ENCODE measurements at regions not wholly inside any gene's neighbourhood (a gene's known extent, or its start where the extent isn't known, plus 50 kb on each side); places are given as distances from the start of the nearest gene placed in this dataset.
A peak's percentile ranks its signal among the peaks of the same experiment; 100 is the strongest.
"Not testable (repeated sequence)": the region's sequence is repeated elsewhere in the genome, so short reads cannot be mapped to it uniquely, and the experiment has no call there.

DNA sequence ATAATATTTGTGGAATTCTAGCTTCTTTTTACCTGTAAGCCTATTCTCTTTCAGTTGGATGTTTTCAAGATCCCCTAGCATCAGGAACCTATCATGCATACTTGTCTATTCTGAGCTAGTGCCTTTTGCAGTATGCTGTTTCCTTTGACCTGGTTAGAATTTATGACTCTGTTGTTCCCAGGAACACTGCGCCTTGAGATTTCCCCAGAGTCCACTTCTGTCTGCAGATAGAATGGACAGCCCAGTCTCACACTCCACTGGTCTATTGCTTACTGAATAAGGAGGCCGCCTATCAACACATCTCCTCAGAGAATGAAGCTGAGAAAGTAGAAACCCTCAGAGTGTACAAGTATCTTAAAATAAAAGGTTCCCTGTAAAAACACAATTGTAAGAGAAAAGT, 465.1 kb upstream of the GALNTL6 start:
- DNase-seq = no peak
- H3K9me3 ChIP-seq = no peaks in the 10 kb centered on the region
- no peaks in the 10 kb centered on the region for H3K4me1 ChIP-seq
- TF ChIP-seq POLR2A (IDR thresholded peaks at IDR 0.05) = no peak
- TF ChIP-seq, protein P1, sequence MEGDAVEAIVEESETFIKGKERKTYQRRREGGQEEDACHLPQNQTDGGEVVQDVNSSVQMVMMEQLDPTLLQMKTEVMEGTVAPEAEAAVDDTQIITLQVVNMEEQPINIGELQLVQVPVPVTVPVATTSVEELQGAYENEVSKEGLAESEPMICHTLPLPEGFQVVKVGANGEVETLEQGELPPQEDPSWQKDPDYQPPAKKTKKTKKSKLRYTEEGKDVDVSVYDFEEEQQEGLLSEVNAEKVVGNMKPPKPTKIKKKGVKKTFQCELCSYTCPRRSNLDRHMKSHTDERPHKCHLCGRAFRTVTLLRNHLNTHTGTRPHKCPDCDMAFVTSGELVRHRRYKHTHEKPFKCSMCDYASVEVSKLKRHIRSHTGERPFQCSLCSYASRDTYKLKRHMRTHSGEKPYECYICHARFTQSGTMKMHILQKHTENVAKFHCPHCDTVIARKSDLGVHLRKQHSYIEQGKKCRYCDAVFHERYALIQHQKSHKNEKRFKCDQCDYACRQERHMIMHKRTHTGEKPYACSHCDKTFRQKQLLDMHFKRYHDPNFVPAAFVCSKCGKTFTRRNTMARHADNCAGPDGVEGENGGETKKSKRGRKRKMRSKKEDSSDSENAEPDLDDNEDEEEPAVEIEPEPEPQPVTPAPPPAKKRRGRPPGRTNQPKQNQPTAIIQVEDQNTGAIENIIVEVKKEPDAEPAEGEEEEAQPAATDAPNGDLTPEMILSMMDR (IDR thresholded peaks at IDR 0.05) = no peak
- no peaks in the 10 kb centered on the region for H3K36me3 ChIP-seq (ENCODE audit: low read depth, missing control alignments)
- no peak overlapping the region for H3K27ac ChIP-seq
- H3K4me3 ChIP-seq = no peak overlapping the region
- 60 to 77% methylated on average over 2 of the region's 2 CpGs for WGBS, 2 donors
- no peaks in the 10 kb centered on the region for H3K27me3 ChIP-seq
- intact Hi-C loops (cut with DNase I; ENCODE audit: low total_unique reads) = no loop called here

DNA sequence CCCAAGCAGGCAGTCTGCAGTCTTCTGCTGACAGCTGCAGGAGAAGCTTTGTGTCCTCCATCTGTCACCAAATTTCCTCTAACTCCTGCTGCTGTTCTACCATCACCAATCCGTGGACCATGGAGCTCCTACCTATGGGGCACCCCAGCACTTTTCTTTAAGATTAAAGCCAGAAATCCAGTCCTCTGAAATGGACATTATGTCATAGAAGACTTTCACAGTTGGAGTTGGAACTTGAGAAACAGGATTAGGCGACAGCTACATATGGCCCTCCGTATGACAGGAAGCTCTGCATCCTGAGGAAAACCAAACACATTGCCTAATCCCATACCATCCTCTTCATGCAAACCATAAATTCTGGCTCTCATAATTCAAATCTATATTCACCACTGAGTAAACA, 470.6 kb upstream of the GALNTL6 start:
- peaks cover 5% of the 10 kb centered on the region for H3K4me1 ChIP-seq
- no peak for TF ChIP-seq POLR2A (IDR thresholded peaks at IDR 0.05)
- TF ChIP-seq, protein P1 (IDR thresholded peaks at IDR 0.05) = no peak
- no peak overlapping the region for H3K27ac ChIP-seq
- H3K27me3 ChIP-seq = no peaks in the 10 kb centered on the region
- intact Hi-C loops (cut with DNase I; ENCODE audit: low total_unique reads) = no loop called here
- WGBS, 2 donors = 75 to 76% methylated on average over 3 of the region's 3 CpGs
- no peak for DNase-seq
- H3K9me3 ChIP-seq = no peaks in the 10 kb centered on the region
- no peaks in the 10 kb centered on the region for H3K36me3 ChIP-seq (ENCODE audit: low read depth, missing control alignments)
- no peak overlapping the region for H3K4me3 ChIP-seq

DNA sequence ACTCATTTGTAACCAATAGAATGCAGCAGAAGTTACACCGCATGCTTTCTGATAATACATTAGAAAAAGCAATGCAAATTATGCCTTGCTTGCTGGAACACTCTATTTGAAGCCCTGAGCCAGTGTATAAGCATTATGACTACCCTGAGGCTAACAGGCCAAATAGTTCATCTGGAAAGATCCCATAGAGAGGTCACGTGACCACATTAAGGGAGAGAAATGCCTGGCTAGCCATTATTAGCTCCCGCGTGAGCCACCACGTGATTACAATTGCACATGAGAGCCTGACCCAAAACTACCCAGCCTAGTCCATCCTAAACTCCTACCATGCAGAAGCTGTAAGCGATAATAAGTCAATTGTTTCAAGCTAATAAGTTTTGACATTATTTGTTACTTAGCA, 472.9 kb upstream of the GALNTL6 start:
- DNase-seq = peak; percentile 61
- WGBS, 2 donors = 60 to 62% methylated on average over 6 of the region's 6 CpGs
- Histone ChIP-seq H3K27ac (no peak overlapping the region), H3K9me3 (no peaks in the 10 kb centered on the region), H3K27me3 (no peaks in the 10 kb centered on the region), H3K4me1 (peaks cover 5% of the 10 kb centered on the region), H3K4me3 (no peak overlapping the region), H3K36me3 (ENCODE audit: low read depth, missing control alignments) (no peaks in the 10 kb centered on the region)
- intact Hi-C loops (cut with DNase I; ENCODE audit: low total_unique reads) = no loop called here
- TF ChIP-seq, protein P1 (IDR thresholded peaks at IDR 0.05) = no peak
- TF ChIP-seq POLR2A (IDR thresholded peaks at IDR 0.05) = no peak

DNA sequence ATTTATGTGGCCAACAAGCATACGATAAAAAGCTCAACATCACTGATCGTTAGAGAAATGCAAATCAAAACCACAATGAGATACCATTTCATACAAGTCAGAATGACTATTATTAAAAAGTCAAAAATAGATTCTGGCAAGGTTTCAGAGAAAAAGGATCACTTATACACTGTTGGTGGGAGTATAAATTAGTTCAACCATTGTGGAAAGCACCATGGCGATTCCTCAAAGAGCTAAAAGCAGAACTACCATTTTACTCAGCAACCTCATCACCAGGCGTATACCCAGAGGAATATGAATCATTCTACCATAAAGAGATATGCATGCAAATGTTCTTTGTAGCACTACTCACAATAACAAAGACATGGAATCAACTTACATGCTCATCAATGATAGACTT, 478.7 kb upstream of the GALNTL6 start:
- H3K27me3 ChIP-seq = no peaks in the 10 kb centered on the region
- intact Hi-C loops (cut with DNase I; ENCODE audit: low total_unique reads) = no loop called here
- H3K9me3 ChIP-seq = no peaks in the 10 kb centered on the region
- TF ChIP-seq, protein P1 (IDR thresholded peaks at IDR 0.05) = no peak
- TF ChIP-seq POLR2A (IDR thresholded peaks at IDR 0.05) = no peak
- no peak for DNase-seq
- no peak overlapping the region for H3K4me3 ChIP-seq
- WGBS, 2 donors = 68 to 74% methylated on average over 4 of the region's 4 CpGs
- no peak overlapping the region for H3K27ac ChIP-seq
- H3K36me3 ChIP-seq (ENCODE audit: low read depth, missing control alignments) = no peaks in the 10 kb centered on the region
- no peaks in the 10 kb centered on the region for H3K4me1 ChIP-seq

DNA sequence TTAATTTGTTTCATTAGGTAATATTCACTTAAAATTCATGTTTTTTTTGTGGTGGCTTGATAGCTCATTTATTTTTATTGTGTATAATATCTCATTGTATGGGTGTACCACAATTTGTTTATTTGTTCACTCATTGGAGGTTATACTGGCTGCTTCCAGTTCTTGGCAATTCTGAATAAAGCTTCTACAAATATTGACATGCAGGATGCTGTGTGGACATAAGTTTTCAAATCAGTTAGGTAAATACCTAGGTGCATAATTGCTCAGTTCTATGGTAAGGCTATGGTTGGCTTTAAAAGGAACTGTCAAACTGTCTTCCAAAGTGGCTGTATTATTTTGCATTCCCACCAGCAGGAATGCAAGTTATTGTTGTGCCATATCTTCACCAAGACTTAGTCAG, 504.5 kb upstream of the GALNTL6 start:
- no peak for DNase-seq
- no peaks in the 10 kb centered on the region for H3K4me1 ChIP-seq
- TF ChIP-seq POLR2A (IDR thresholded peaks at IDR 0.05) = no peak
- TF ChIP-seq, protein P1 (IDR thresholded peaks at IDR 0.05) = no peak
- no peaks in the 10 kb centered on the region for H3K9me3 ChIP-seq
- H3K36me3 ChIP-seq (ENCODE audit: low read depth, missing control alignments) = no peaks in the 10 kb centered on the region
- no peak overlapping the region for H3K27ac ChIP-seq
- no peak overlapping the region for H3K4me3 ChIP-seq
- intact Hi-C loops (cut with DNase I; ENCODE audit: low total_unique reads) = no loop called here
- H3K27me3 ChIP-seq = no peaks in the 10 kb centered on the region

DNA sequence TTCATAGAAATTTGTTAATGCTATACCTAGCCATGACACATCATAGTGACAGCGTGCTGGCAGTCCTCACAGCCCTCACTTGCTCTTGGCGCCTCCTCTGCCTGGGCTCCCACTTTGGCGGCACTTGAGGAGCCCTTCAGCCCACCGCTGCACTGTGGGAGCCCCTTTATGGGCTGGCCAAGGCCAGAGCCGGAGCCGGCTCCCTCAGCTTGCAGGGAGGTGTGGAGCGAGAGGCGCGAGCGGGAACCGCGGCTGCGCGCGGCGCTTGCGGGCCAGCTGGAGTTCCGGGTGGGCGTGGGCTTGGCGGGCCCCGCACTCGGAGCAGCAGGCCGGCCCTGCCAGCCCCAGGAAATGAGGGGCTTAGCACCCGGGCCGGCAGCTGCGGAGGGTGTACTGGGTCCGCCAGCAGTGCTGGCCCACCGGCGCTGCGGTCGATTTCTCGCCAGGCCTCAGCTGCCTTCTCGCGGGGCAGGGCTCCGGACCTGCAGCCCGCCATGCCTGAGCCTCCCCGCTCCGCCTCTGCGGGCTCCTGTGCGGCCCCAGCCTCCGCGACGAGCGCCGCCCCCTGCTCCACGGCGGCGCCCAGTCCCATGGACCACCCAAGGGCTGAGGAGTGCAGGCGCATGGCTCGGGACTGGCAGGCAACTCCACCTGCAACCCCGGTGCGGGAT, 515.0 kb upstream of the GALNTL6 start:
- H3K9me3 ChIP-seq; H3K27me3 ChIP-seq; intact Hi-C loops (cut with DNase I; ENCODE audit: low total_unique reads); H3K4me1 ChIP-seq; H3K36me3 ChIP-seq (ENCODE audit: low read depth, missing control alignments): not testable (repeated sequence)
- peak overlapping the region; percentile 37 to 56 for H3K27ac ChIP-seq
- 41 to 80% methylated on average over 8 to 51 of the region's 52 CpGs for WGBS, 2 donors
- H3K4me3 ChIP-seq = peak overlapping the region; percentile 53 to 60
- peak; percentile 46 for DNase-seq

Data from testis (tissue), 2 donors.